GM23338 (cell line): ENCODE measurements at regions not wholly inside any gene's neighbourhood (a gene's known extent, or its start where the extent isn't known, plus 50 kb on each side); places are given as distances from the start of the nearest gene placed in this dataset.

Source experiments
- ATAC-seq: fragments of 200-7000 bp; cut with Tn5 transposase; 3 replicates; pipeline ENCODE4 v1.9.1; 2020
- DNase-seq: peaks from one replicate; pipeline ENCODE4 v3.0.0-alpha.2; 2015; ENCODE audit warnings: low spot score
- H2AFZ ChIP-seq: fragments of 200-600 bp; sonication (generic); 2 replicates; pipeline ENCODE4 v1.8.0; 2016; ENCODE audit warnings: antibody characterized with exemption, mild to moderate bottlenecking, moderate library complexity
- H3F3A ChIP-seq: fragments of 200-600 bp; sonication (generic); replicated peaks from 2 replicates; pipeline ENCODE4 v1.8.0; 2017; ENCODE audit warnings: antibody characterized with exemption, mixed run types, low read depth
- H3K27ac ChIP-seq: fragments of 200-600 bp; sonication (generic); 2 replicates; pipeline ENCODE4 v1.6.1; 2016; ENCODE audit warnings: low read depth
- H3K27me3 ChIP-seq: fragments of 200-600 bp; sonication (generic); 2 replicates; pipeline ENCODE4 v1.8.0; 2016; ENCODE audit warnings: mild to moderate bottlenecking, mixed run types, moderate library complexity; ENCODE audit not compliant: insufficient read depth
- H3K36me3 ChIP-seq: fragments of 200-600 bp; sonication (generic); 2 replicates; pipeline ENCODE4 v1.8.0; 2016; ENCODE audit warnings: mild to moderate bottlenecking; ENCODE audit not compliant: insufficient read depth
- H3K4me1 ChIP-seq: fragments of 200-600 bp; sonication (generic); 2 replicates; pipeline ENCODE4 v1.8.0; 2016; ENCODE audit warnings: mild to moderate bottlenecking, moderate library complexity; ENCODE audit not compliant: insufficient read depth
- H3K4me2 ChIP-seq: fragments of 200-600 bp; sonication (generic); 2 replicates; pipeline ENCODE4 v1.7.1; 2017; ENCODE audit warnings: mixed run types
- H3K4me3 ChIP-seq: fragments of 200-600 bp; sonication (generic); 2 replicates; pipeline ENCODE4 v1.6.1; 2016; ENCODE audit warnings: mixed run types
- H3K79me2 ChIP-seq: fragments of 200-600 bp; sonication (generic); replicated peaks from 2 replicates; pipeline ENCODE4 v1.8.0; 2017; ENCODE audit warnings: mild to moderate bottlenecking; ENCODE audit not compliant: insufficient read depth
- H3K9me2 ChIP-seq: fragments of 200-600 bp; sonication (generic); 2 replicates; pipeline ENCODE4 v1.8.0; 2017; ENCODE audit not compliant: insufficient read depth
- H4K20me1 ChIP-seq: fragments of 200-600 bp; sonication (generic); replicated peaks from 2 replicates; pipeline ENCODE4 v1.8.0; 2017; ENCODE audit warnings: mild to moderate bottlenecking; ENCODE audit not compliant: insufficient read depth
- H3K27ac Mint-ChIP-seq: 2 replicates; pipeline ENCODE4 v1.8.0; 2020; ENCODE audit warnings: inconsistent platforms, mild to moderate bottlenecking, moderate library complexity, mixed read lengths
- H3K27me3 Mint-ChIP-seq: 3 replicates; pipeline ENCODE4 v1.8.0; 2022; ENCODE audit warnings: low read depth, mild to moderate bottlenecking, moderate library complexity, mixed read lengths, inconsistent platforms; ENCODE audit not compliant: insufficient read depth, poor library complexity
- H3K36me3 Mint-ChIP-seq: 3 replicates; pipeline ENCODE4 v1.8.0; 2021; ENCODE audit warnings: low read depth, mild to moderate bottlenecking, inconsistent platforms, moderate library complexity, mixed read lengths
- H3K4me1 Mint-ChIP-seq: 3 replicates; pipeline ENCODE4 v1.8.0; 2020; ENCODE audit warnings: mild to moderate bottlenecking, inconsistent platforms, mixed read lengths
- H3K4me3 Mint-ChIP-seq: 3 replicates; pipeline ENCODE4 v1.8.0; 2021; ENCODE audit warnings: moderate library complexity, mild to moderate bottlenecking, inconsistent platforms, mixed read lengths
- H3K9me3 Mint-ChIP-seq: 3 replicates; pipeline ENCODE4 v1.8.0; 2020; ENCODE audit warnings: moderate library complexity, mild to moderate bottlenecking, inconsistent platforms, mixed read lengths
- CREB1 ChIP-seq: fragments of 250-450 bp; sonication (Bioruptor Pico); IDR thresholded peaks from 2 replicates; pipeline ENCODE4 v1.5.0; 2020; ENCODE audit warnings: low read depth, mild to moderate bottlenecking, moderate library complexity
- EZH2 ChIP-seq: fragments of 200-600 bp; sonication (generic); IDR thresholded peaks from one replicate; pipeline ENCODE4 v1.8.0; 2017; ENCODE audit warnings: antibody characterized with exemption, mild to moderate bottlenecking, low read depth; ENCODE audit not compliant: unreplicated experiment
- EZH2phosphoT487 ChIP-seq: fragments of 200-600 bp; sonication (generic); IDR thresholded peaks from one replicate; pipeline ENCODE4 v1.8.1; 2018; ENCODE audit warnings: antibody characterized with exemption; ENCODE audit not compliant: unreplicated experiment
- JUNB ChIP-seq: IDR thresholded peaks from one replicate; pipeline ENCODE4 v1.6.1; 2016; ENCODE audit warnings: antibody characterized with exemption; ENCODE audit not compliant: unreplicated experiment
- NANOG ChIP-seq: IDR thresholded peaks from 2 replicates; pipeline ENCODE4 v1.6.1; 2016; ENCODE audit warnings: antibody characterized with exemption, borderline replicate concordance
- POLR2AphosphoS5 ChIP-seq: IDR thresholded peaks from 2 replicates; pipeline ENCODE4 v1.6.1; 2016; ENCODE audit warnings: antibody characterized with exemption, low read depth
- STAT1 ChIP-seq: IDR thresholded peaks from one replicate; pipeline ENCODE4 v1.6.1; 2016; ENCODE audit warnings: antibody characterized with exemption; ENCODE audit not compliant: unreplicated experiment
- ZNF114 ChIP-seq: fragments of 250-450 bp; sonication (Bioruptor Pico); IDR thresholded peaks from 2 replicates; pipeline ENCODE4 v1.5.0; 2020; ENCODE audit warnings: mild to moderate bottlenecking, moderate library complexity
- ZNF331 ChIP-seq: fragments of 250-450 bp; sonication (Bioruptor Pico); IDR thresholded peaks from 2 replicates; pipeline ENCODE4 v1.5.0; 2020; ENCODE audit warnings: low read depth, mild to moderate bottlenecking, moderate library complexity
- TF ChIP-seq, protein P1 (sequence below): IDR thresholded peaks from one replicate; pipeline ENCODE4 v1.6.1; 2018; ENCODE audit warnings: antibody characterized with exemption; ENCODE audit not compliant: unreplicated experiment
- TF ChIP-seq, protein P2 (sequence below): IDR thresholded peaks from 2 replicates; pipeline ENCODE4 v1.6.1; 2016; ENCODE audit warnings: antibody characterized with exemption
- TF ChIP-seq, protein P3 (sequence below), 2 experiments: fragments of 200-600 bp in 1 of 2; sonication (generic) in 1 of 2; conservative IDR thresholded peaks; 2 replicates each; pipeline versions ENCODE4 v1.5.1 to v1.6.1; 2016 to 2017; ENCODE audit warnings: antibody characterized with exemption in 2 of 2, low read depth in 2 of 2, mild to moderate bottlenecking in 2 of 2, moderate library complexity in 1 of 2
- TF ChIP-seq, protein P4 (sequence below): fragments of 250-450 bp; sonication (Bioruptor Pico); IDR thresholded peaks from 2 replicates; pipeline ENCODE4 v1.5.0; 2020; ENCODE audit warnings: mild to moderate bottlenecking, moderate library complexity

DNA sequence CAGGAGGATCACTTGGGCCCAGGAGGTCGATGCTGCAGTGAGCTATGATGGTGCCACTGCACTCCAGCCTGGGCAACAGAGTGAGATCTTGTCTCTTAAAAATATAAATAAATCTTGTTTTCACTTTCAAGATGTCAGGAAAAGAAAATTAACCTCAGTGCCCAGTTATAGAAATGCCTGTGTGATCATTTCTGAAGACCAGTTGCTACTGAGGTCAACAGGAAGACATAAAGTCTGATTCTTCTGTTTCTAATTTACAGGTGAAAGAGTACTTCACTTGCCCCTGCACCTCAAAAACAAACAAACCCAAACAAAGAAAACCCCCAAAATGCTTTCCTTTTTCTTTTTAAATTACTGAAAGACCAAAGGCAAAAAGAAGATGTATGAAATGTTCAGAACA lies 174.3 kb upstream of the NBEA start:
- no peak overlapping the region for H3K4me2 ChIP-seq
- no peak for TF ChIP-seq EZH2phosphoT487
- TF ChIP-seq ZNF114, result no peak
- no peak for TF ChIP-seq JUNB
- TF ChIP-seq, protein P1, sequence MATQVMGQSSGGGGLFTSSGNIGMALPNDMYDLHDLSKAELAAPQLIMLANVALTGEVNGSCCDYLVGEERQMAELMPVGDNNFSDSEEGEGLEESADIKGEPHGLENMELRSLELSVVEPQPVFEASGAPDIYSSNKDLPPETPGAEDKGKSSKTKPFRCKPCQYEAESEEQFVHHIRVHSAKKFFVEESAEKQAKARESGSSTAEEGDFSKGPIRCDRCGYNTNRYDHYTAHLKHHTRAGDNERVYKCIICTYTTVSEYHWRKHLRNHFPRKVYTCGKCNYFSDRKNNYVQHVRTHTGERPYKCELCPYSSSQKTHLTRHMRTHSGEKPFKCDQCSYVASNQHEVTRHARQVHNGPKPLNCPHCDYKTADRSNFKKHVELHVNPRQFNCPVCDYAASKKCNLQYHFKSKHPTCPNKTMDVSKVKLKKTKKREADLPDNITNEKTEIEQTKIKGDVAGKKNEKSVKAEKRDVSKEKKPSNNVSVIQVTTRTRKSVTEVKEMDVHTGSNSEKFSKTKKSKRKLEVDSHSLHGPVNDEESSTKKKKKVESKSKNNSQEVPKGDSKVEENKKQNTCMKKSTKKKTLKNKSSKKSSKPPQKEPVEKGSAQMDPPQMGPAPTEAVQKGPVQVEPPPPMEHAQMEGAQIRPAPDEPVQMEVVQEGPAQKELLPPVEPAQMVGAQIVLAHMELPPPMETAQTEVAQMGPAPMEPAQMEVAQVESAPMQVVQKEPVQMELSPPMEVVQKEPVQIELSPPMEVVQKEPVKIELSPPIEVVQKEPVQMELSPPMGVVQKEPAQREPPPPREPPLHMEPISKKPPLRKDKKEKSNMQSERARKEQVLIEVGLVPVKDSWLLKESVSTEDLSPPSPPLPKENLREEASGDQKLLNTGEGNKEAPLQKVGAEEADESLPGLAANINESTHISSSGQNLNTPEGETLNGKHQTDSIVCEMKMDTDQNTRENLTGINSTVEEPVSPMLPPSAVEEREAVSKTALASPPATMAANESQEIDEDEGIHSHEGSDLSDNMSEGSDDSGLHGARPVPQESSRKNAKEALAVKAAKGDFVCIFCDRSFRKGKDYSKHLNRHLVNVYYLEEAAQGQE, result no peak
- TF ChIP-seq ZNF331 (CRISPR knock-in tag), result no peak
- no peak for TF ChIP-seq NANOG
- TF ChIP-seq STAT1, result no peak
- no peak for TF ChIP-seq EZH2
- TF ChIP-seq CREB1, result no peak
- TF ChIP-seq POLR2AphosphoS5, result no peak
- TF ChIP-seq, protein P2, sequence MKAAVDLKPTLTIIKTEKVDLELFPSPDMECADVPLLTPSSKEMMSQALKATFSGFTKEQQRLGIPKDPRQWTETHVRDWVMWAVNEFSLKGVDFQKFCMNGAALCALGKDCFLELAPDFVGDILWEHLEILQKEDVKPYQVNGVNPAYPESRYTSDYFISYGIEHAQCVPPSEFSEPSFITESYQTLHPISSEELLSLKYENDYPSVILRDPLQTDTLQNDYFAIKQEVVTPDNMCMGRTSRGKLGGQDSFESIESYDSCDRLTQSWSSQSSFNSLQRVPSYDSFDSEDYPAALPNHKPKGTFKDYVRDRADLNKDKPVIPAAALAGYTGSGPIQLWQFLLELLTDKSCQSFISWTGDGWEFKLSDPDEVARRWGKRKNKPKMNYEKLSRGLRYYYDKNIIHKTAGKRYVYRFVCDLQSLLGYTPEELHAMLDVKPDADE, result no peak
- TF ChIP-seq, protein P3, sequence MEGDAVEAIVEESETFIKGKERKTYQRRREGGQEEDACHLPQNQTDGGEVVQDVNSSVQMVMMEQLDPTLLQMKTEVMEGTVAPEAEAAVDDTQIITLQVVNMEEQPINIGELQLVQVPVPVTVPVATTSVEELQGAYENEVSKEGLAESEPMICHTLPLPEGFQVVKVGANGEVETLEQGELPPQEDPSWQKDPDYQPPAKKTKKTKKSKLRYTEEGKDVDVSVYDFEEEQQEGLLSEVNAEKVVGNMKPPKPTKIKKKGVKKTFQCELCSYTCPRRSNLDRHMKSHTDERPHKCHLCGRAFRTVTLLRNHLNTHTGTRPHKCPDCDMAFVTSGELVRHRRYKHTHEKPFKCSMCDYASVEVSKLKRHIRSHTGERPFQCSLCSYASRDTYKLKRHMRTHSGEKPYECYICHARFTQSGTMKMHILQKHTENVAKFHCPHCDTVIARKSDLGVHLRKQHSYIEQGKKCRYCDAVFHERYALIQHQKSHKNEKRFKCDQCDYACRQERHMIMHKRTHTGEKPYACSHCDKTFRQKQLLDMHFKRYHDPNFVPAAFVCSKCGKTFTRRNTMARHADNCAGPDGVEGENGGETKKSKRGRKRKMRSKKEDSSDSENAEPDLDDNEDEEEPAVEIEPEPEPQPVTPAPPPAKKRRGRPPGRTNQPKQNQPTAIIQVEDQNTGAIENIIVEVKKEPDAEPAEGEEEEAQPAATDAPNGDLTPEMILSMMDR (conservative IDR thresholded peaks at IDR 0.05; ENCODE audit: low read depth in 2 of 2), result no peak
- TF ChIP-seq, protein P4, sequence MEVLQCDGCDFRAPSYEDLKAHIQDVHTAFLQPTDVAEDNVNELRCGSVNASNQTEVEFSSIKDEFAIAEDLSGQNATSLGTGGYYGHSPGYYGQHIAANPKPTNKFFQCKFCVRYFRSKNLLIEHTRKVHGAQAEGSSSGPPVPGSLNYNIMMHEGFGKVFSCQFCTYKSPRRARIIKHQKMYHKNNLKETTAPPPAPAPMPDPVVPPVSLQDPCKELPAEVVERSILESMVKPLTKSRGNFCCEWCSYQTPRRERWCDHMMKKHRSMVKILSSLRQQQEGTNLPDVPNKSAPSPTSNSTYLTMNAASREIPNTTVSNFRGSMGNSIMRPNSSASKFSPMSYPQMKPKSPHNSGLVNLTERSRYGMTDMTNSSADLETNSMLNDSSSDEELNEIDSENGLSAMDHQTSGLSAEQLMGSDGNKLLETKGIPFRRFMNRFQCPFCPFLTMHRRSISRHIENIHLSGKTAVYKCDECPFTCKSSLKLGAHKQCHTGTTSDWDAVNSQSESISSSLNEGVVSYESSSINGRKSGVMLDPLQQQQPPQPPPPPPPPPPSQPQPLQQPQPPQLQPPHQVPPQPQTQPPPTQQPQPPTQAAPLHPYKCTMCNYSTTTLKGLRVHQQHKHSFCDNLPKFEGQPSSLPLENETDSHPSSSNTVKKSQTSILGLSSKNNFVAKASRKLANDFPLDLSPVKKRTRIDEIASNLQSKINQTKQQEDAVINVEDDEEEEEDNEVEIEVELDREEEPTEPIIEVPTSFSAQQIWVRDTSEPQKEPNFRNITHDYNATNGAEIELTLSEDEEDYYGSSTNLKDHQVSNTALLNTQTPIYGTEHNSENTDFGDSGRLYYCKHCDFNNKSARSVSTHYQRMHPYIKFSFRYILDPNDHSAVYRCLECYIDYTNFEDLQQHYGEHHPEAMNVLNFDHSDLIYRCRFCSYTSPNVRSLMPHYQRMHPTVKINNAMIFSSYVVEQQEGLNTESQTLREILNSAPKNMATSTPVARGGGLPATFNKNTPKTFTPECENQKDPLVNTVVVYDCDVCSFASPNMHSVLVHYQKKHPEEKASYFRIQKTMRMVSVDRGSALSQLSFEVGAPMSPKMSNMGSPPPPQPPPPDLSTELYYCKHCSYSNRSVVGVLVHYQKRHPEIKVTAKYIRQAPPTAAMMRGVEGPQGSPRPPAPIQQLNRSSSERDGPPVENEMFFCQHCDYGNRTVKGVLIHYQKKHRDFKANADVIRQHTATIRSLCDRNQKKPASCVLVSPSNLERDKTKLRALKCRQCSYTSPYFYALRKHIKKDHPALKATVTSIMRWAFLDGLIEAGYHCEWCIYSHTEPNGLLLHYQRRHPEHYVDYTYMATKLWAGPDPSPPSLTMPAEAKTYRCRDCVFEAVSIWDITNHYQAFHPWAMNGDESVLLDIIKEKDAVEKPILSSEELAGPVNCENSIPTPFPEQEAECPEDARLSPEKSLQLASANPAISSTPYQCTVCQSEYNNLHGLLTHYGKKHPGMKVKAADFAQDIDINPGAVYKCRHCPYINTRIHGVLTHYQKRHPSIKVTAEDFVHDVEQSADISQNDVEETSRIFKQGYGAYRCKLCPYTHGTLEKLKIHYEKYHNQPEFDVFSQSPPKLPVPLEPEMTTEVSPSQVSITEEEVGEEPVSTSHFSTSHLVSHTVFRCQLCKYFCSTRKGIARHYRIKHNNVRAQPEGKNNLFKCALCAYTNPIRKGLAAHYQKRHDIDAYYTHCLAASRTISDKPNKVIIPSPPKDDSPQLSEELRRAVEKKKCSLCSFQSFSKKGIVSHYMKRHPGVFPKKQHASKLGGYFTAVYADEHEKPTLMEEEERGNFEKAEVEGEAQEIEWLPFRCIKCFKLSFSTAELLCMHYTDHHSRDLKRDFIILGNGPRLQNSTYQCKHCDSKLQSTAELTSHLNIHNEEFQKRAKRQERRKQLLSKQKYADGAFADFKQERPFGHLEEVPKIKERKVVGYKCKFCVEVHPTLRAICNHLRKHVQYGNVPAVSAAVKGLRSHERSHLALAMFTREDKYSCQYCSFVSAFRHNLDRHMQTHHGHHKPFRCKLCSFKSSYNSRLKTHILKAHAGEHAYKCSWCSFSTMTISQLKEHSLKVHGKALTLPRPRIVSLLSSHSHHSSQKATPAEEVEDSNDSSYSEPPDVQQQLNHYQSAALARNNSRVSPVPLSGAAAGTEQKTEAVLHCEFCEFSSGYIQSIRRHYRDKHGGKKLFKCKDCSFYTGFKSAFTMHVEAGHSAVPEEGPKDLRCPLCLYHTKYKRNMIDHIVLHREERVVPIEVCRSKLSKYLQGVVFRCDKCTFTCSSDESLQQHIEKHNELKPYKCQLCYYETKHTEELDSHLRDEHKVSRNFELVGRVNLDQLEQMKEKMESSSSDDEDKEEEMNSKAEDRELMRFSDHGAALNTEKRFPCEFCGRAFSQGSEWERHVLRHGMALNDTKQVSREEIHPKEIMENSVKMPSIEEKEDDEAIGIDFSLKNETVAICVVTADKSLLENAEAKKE (CRISPR knock-in tag), result no peak
- H3K4me1 ChIP-seq, result no peaks in the 10 kb centered on the region
- H2AFZ ChIP-seq, result no peak overlapping the region
- Mint-ChIP-seq H3K4me3 (no peak overlapping the region), H3K27me3 (no peaks in the 10 kb centered on the region), H3K4me1 (no peaks in the 10 kb centered on the region), H3K9me3 (peaks cover 22% of the 10 kb centered on the region), H3K27ac (no peak overlapping the region), H3K36me3 (peaks cover 16% of the 10 kb centered on the region; the same call in 2 of the 3 replicates)
- H3K4me3 ChIP-seq, result no peak overlapping the region
- no peaks in the 10 kb centered on the region for H4K20me1 ChIP-seq
- no peaks in the 10 kb centered on the region for H3F3A ChIP-seq
- peaks cover 19% of the 10 kb centered on the region; the same call in 1 of the 2 replicates for H3K9me2 ChIP-seq
- no peaks in the 10 kb centered on the region for H3K79me2 ChIP-seq
- H3K27me3 ChIP-seq, result no peaks in the 10 kb centered on the region
- DNase-seq (no peak), ATAC-seq (no peak)
- H3K27ac ChIP-seq, result no peak overlapping the region
- H3K36me3 ChIP-seq, result no peaks in the 10 kb centered on the region
